ENCODE measurements at regions not wholly inside any gene's neighbourhood (a gene's known extent, or its start where the extent isn't known, plus 50 kb on each side); places are given as distances from the start of the nearest gene placed in this dataset.

GRCh38 chr10:100612601-100613595, 77.2 kb downstream of the HIF1AN start:
- H3K9me3 ChIP-seq (replicated peaks) = no peaks in the 10 kb centered on the region; the same call in 1 of the 2 replicates
- no peaks in the 10 kb centered on the region for H3K36me3 ChIP-seq
- H3K27me3 ChIP-seq (replicated peaks) = peaks cover 64% of the 10 kb centered on the region
- no peak for DNase-seq (ENCODE audit: low read depth in 1 of 2, low spot score in 2 of 2)
- H3K4me3 ChIP-seq = no peak overlapping the region
- no peak overlapping the region for H3K27ac ChIP-seq
- H3K4me1 ChIP-seq (replicated peaks) = no peaks in the 10 kb centered on the region

GRCh38 chr10:100613846-100614245, 78.1 kb downstream of the HIF1AN start:
- no peak for DNase-seq (ENCODE audit: low read depth in 1 of 2, low spot score in 2 of 2)
- Histone ChIP-seq H3K27ac (no peak overlapping the region), H3K27me3 (replicated peaks) (peaks cover 70% of the 10 kb centered on the region), H3K4me3 (no peak overlapping the region), H3K9me3 (replicated peaks) (no peaks in the 10 kb centered on the region; the same call in 1 of the 2 replicates), H3K36me3 (no peaks in the 10 kb centered on the region), H3K4me1 (replicated peaks) (no peaks in the 10 kb centered on the region)

GRCh38 chr10:100614429-100615095, 78.8 kb downstream of the HIF1AN start:
- Histone ChIP-seq H3K4me3 (no peak overlapping the region), H3K27me3 (replicated peaks) (peaks cover 74% of the 10 kb centered on the region), H3K4me1 (replicated peaks) (no peaks in the 10 kb centered on the region), H3K36me3 (no peaks in the 10 kb centered on the region), H3K27ac (no peak overlapping the region), H3K9me3 (replicated peaks) (no peaks in the 10 kb centered on the region; the same call in 1 of the 2 replicates)
- DNase-seq (ENCODE audit: low read depth in 1 of 2, low spot score in 2 of 2) = no peak

GRCh38 chr10:100615241-100615640, 79.5 kb downstream of the HIF1AN start:
- no peaks in the 10 kb centered on the region for H3K4me1 ChIP-seq (replicated peaks)
- no peak overlapping the region for H3K4me3 ChIP-seq
- H3K27me3 ChIP-seq (replicated peaks) = peaks cover 73% of the 10 kb centered on the region
- DNase-seq (ENCODE audit: low read depth in 1 of 2, low spot score in 2 of 2) = no peak
- no peaks in the 10 kb centered on the region; the same call in 1 of the 2 replicates for H3K9me3 ChIP-seq (replicated peaks)
- H3K27ac ChIP-seq = no peak overlapping the region
- no peaks in the 10 kb centered on the region for H3K36me3 ChIP-seq

- no peaks in the 10 kb centered on the region for H3K4me1 ChIP-seq (replicated peaks)
- no peaks in the 10 kb centered on the region; the same call in 1 of the 2 replicates for H3K9me3 ChIP-seq (replicated peaks)
- peaks cover 71% of the 10 kb centered on the region for H3K27me3 ChIP-seq (replicated peaks)
These were observed 80.2 kb downstream of the HIF1AN start for GRCh38 chr10:100615908-100616307.

GRCh38 chr10:100618091-100618615, 82.4 kb downstream of the HIF1AN start:
- Histone ChIP-seq H3K4me3 (no peak overlapping the region), H3K27me3 (replicated peaks) (peaks cover 73% of the 10 kb centered on the region), H3K27ac (no peak overlapping the region), H3K36me3 (no peaks in the 10 kb centered on the region), H3K4me1 (replicated peaks) (no peaks in the 10 kb centered on the region), H3K9me3 (replicated peaks) (no peaks in the 10 kb centered on the region; the same call in 1 of the 2 replicates)
- no peak for DNase-seq (ENCODE audit: low read depth in 1 of 2, low spot score in 2 of 2)

More at GRCh38 chr10:100615908-100616307, 80.2 kb downstream of the HIF1AN start:
- no peak overlapping the region for H3K27ac ChIP-seq
- no peaks in the 10 kb centered on the region for H3K36me3 ChIP-seq
- no peak overlapping the region for H3K4me3 ChIP-seq
- DNase-seq (ENCODE audit: low read depth in 1 of 2, low spot score in 2 of 2) = no peak

GRCh38 chr10:100618632-100619255, 83.0 kb downstream of the HIF1AN start:
- H3K27me3 ChIP-seq (replicated peaks) = peaks cover 71% of the 10 kb centered on the region
- H3K4me1 ChIP-seq (replicated peaks) = no peaks in the 10 kb centered on the region
- H3K27ac ChIP-seq = no peak overlapping the region
- DNase-seq (ENCODE audit: low read depth in 1 of 2, low spot score in 2 of 2) = no peak
- no peak overlapping the region for H3K4me3 ChIP-seq
- no peaks in the 10 kb centered on the region for H3K9me3 ChIP-seq (replicated peaks)
- no peaks in the 10 kb centered on the region for H3K36me3 ChIP-seq

- no peaks in the 10 kb centered on the region for H3K36me3 ChIP-seq
- no peaks in the 10 kb centered on the region for H3K9me3 ChIP-seq (replicated peaks)
- H3K4me1 ChIP-seq (replicated peaks) = no peaks in the 10 kb centered on the region
- H3K27ac ChIP-seq = no peak overlapping the region
- H3K4me3 ChIP-seq = no peak overlapping the region
- no peak for DNase-seq (ENCODE audit: low read depth in 1 of 2, low spot score in 2 of 2)
- H3K27me3 ChIP-seq (replicated peaks) = peaks cover 60% of the 10 kb centered on the region
These were observed 84.5 kb downstream of the HIF1AN start for GRCh38 chr10:100620087-100620835.

- H3K27ac ChIP-seq = no peak overlapping the region
- H3K27me3 ChIP-seq (replicated peaks) = peaks cover 60% of the 10 kb centered on the region
- no peak for DNase-seq (ENCODE audit: low read depth in 1 of 2, low spot score in 2 of 2)
- H3K4me1 ChIP-seq (replicated peaks) = no peaks in the 10 kb centered on the region
- no peak overlapping the region for H3K4me3 ChIP-seq
- no peaks in the 10 kb centered on the region for H3K9me3 ChIP-seq (replicated peaks)
- no peaks in the 10 kb centered on the region for H3K36me3 ChIP-seq
These were observed 85.8 kb downstream of the HIF1AN start for GRCh38 chr10:100621360-100622205.

- H3K9me3 ChIP-seq (replicated peaks) = no peaks in the 10 kb centered on the region
- no peaks in the 10 kb centered on the region for H3K4me1 ChIP-seq (replicated peaks)
- H3K27me3 ChIP-seq (replicated peaks) = peaks cover 53% of the 10 kb centered on the region
- no peak for DNase-seq (ENCODE audit: low read depth in 1 of 2, low spot score in 2 of 2)
- no peak overlapping the region for H3K4me3 ChIP-seq
- H3K36me3 ChIP-seq = no peaks in the 10 kb centered on the region
- H3K27ac ChIP-seq = no peak overlapping the region
These were observed 87.2 kb downstream of the HIF1AN start for GRCh38 chr10:100622946-100623345.

- no peak overlapping the region for H3K27ac ChIP-seq
- no peak overlapping the region for H3K4me3 ChIP-seq
- DNase-seq (ENCODE audit: low read depth in 1 of 2, low spot score in 2 of 2) = no peak
- no peaks in the 10 kb centered on the region for H3K9me3 ChIP-seq (replicated peaks)
- H3K27me3 ChIP-seq (replicated peaks) = peaks cover 49% of the 10 kb centered on the region
- no peaks in the 10 kb centered on the region for H3K36me3 ChIP-seq
- no peaks in the 10 kb centered on the region for H3K4me1 ChIP-seq (replicated peaks)
These were observed 87.9 kb downstream of the HIF1AN start for GRCh38 chr10:100623521-100624230.

GRCh38 chr10:100624298-100624697, 88.6 kb downstream of the HIF1AN start:
- H3K36me3 ChIP-seq = no peaks in the 10 kb centered on the region
- H3K27ac ChIP-seq = no peak overlapping the region
- H3K4me3 ChIP-seq = no peak overlapping the region
- no peak for DNase-seq (ENCODE audit: low read depth in 1 of 2, low spot score in 2 of 2)
- peaks cover 43% of the 10 kb centered on the region for H3K27me3 ChIP-seq (replicated peaks)
- no peaks in the 10 kb centered on the region for H3K4me1 ChIP-seq (replicated peaks)
- H3K9me3 ChIP-seq (replicated peaks) = no peaks in the 10 kb centered on the region

Data from SJSA1 (cell line).